Brain microvascular endothelial cell (primary cell): ENCODE measurements at regions not wholly inside any gene's neighbourhood (a gene's known extent, or its start where the extent isn't known, plus 50 kb on each side); places are given as distances from the start of the nearest gene placed in this dataset.
A peak's percentile ranks its signal among the peaks of the same experiment; 100 is the strongest.

ENCODE experiments used
- DNase-seq: peaks from one replicate; pipeline ENCODE4 v3.0.0-alpha.2; 2020
- H3K27ac ChIP-seq: fragments of 250-450 bp; sonication (Bioruptor Pico); 2 replicates; pipeline ENCODE4 v1.5.1; 2020; ENCODE audit warnings: mild to moderate bottlenecking, moderate library complexity
- H3K27me3 ChIP-seq: fragments of 250-450 bp; sonication (Bioruptor Pico); replicated peaks from 2 replicates; pipeline ENCODE4 v1.5.1; 2020; ENCODE audit warnings: mild to moderate bottlenecking
- H3K36me3 ChIP-seq: fragments of 250-450 bp; sonication (Bioruptor Pico); replicated peaks from 2 replicates; pipeline ENCODE4 v1.5.1; 2020; ENCODE audit warnings: mild to moderate bottlenecking
- H3K4me3 ChIP-seq: 2 replicates; pipeline ENCODE4 v1.5.1; 2011; ENCODE audit warnings: low read depth, mild to moderate bottlenecking, control low read depth, low read length, moderate library complexity
- CTCF ChIP-seq: IDR thresholded peaks from 2 replicates; pipeline ENCODE4 v1.5.1; 2011; ENCODE audit warnings: low read depth, mild to moderate bottlenecking, moderate library complexity, low read length, control low read depth, inconsistent platforms; ENCODE audit errors: missing control alignments
- in situ Hi-C: cut with HindIII; loops from 2 replicates; pipeline ENCODE4 v1.10.0; 2017; ENCODE audit warnings: low sequenced_read_pairs, low pct_ligation_motif_present

GRCh38 chr4:83996254-83996653 is 460.3 kb downstream of the GPAT3 start:
- H3K36me3 ChIP-seq: no peaks in the 10 kb centered on the region

GRCh38 chr4:83993774-83994173 is 457.9 kb downstream of the GPAT3 start:
- H3K4me3 ChIP-seq: no peak overlapping the region
- TF ChIP-seq CTCF: peak; percentile 47
- no peaks in the 10 kb centered on the region for H3K27me3 ChIP-seq
- no peak for DNase-seq
- no peak overlapping the region for H3K27ac ChIP-seq
- H3K36me3 ChIP-seq: no peaks in the 10 kb centered on the region
- in situ Hi-C loops: no loop called here

More at GRCh38 chr4:83996254-83996653, 460.3 kb downstream of the GPAT3 start:
- no peak overlapping the region for H3K27ac ChIP-seq
- in situ Hi-C loops: no loop called here
- TF ChIP-seq CTCF: no peak
- no peak for DNase-seq
- H3K4me3 ChIP-seq: no peak overlapping the region
- H3K27me3 ChIP-seq: no peaks in the 10 kb centered on the region

- no peak overlapping the region for H3K27ac ChIP-seq
- H3K27me3 ChIP-seq: no peaks in the 10 kb centered on the region
- no peak for DNase-seq
- H3K36me3 ChIP-seq: no peaks in the 10 kb centered on the region
- H3K4me3 ChIP-seq: no peak overlapping the region
- no peak for TF ChIP-seq CTCF
- in situ Hi-C loops: no loop called here
These were observed 453.9 kb downstream of the GPAT3 start for GRCh38 chr4:83989835-83990234.

- DNase-seq: no peak
- H3K27ac ChIP-seq: no peak overlapping the region
- TF ChIP-seq CTCF: no peak
- no peaks in the 10 kb centered on the region for H3K27me3 ChIP-seq
- H3K4me3 ChIP-seq: no peak overlapping the region
- in situ Hi-C loops: no loop called here
- no peaks in the 10 kb centered on the region for H3K36me3 ChIP-seq
These were observed 445.2 kb downstream of the GPAT3 start for GRCh38 chr4:83981156-83981555.

GRCh38 chr4:83979773-83980172 is 443.9 kb downstream of the GPAT3 start:
- in situ Hi-C loops: no loop called here
- TF ChIP-seq CTCF: no peak

GRCh38 chr4:83974111-83974780 is 438.3 kb downstream of the GPAT3 start:
- TF ChIP-seq CTCF: no peak
- no peak for DNase-seq
- no peaks in the 10 kb centered on the region for H3K36me3 ChIP-seq
- in situ Hi-C loops: no loop called here
- H3K27ac ChIP-seq: no peak overlapping the region
- no peaks in the 10 kb centered on the region for H3K27me3 ChIP-seq
- no peak overlapping the region for H3K4me3 ChIP-seq

More at GRCh38 chr4:83979773-83980172, 443.9 kb downstream of the GPAT3 start:
- DNase-seq: no peak
- no peaks in the 10 kb centered on the region for H3K36me3 ChIP-seq
- no peak overlapping the region for H3K4me3 ChIP-seq
- no peak overlapping the region for H3K27ac ChIP-seq
- H3K27me3 ChIP-seq: no peaks in the 10 kb centered on the region
